GM18499 (cell line): ENCODE measurements at regions not wholly inside any gene's neighbourhood (a gene's known extent, or its start where the extent isn't known, plus 50 kb on each side); places are given as distances from the start of the nearest gene placed in this dataset.
"Not testable (repeated sequence)": the region's sequence is repeated elsewhere in the genome, so short reads cannot be mapped to it uniquely, and the experiment has no call there.

Experiments used
- ATAC-seq: cut with Tn5 transposase; IDR thresholded peaks from one replicate; pipeline ENCODE4 v1.9.1; 2021; ENCODE audit warnings: moderate number of reproducible peaks; ENCODE audit not compliant: insufficient read depth, unreplicated experiment

- no peak for ATAC-seq
These were observed 64.0 kb downstream of the GPRASP3 start for GRCh38 chrX:102784550-102784949.

DNA sequence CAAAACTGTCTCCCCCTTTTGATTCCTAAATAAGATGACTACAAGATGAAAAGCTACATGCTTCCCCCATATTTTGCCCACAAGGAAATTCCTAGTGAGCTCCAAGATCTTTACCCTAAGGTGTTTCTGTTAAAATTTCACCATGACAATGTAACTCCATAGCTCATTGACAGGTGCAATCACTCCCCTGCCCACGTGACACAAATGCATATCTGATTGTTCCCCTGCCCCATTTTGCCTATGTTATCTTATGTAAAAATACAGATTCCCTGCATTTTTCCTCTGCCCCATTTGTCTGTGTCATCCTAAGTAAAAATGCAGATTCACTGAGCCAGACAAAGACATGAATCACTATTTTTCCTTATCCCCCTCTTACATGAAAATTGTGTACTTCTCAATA is 66.7 kb downstream of the GPRASP3 start:
- no peak for ATAC-seq

DNA sequence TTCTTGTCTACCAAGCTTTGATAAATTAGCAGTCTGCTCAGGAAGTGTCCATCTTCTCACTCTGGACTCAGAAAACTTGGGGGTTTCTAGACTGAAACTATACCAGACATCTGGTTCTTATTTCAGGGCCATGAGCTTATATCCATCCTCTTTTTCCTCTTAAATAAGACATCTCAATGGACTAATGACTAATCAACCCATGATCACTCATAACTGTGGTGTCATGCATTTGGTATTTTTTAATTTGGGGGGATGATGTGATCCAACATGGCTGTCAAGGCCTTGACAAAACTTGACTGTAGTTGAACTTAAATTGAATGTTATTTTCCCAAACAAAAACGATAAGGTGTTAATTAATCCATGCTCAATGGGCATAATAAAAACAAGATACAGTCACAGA is 87.8 kb downstream of the GPRASP3 start:
- ATAC-seq, result no peak

GRCh38 chrX:102818269-102818668 is 97.7 kb downstream of the GPRASP3 start:
- ATAC-seq, result not testable (repeated sequence)

DNA sequence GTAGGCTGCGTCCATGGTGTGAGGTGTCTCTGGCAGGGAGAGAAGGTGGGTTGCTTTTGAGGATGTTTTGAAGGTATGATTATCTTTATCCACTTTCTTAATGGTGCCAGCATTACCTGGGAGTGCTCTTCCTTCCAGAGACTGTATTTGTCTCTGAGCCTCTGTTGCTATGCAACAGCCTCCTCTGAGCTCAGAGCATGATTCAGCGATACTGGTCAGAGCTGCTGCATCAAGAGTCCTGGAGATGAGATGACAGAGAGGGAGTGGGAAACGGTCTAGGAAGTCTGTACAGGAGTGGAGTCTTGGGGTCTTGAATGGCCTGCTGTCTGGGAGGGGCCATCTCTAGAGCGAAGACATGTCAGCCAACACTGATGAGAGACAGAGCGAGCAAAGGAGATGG is 104.4 kb upstream of the RAB40AL start:
- no peak for ATAC-seq

DNA sequence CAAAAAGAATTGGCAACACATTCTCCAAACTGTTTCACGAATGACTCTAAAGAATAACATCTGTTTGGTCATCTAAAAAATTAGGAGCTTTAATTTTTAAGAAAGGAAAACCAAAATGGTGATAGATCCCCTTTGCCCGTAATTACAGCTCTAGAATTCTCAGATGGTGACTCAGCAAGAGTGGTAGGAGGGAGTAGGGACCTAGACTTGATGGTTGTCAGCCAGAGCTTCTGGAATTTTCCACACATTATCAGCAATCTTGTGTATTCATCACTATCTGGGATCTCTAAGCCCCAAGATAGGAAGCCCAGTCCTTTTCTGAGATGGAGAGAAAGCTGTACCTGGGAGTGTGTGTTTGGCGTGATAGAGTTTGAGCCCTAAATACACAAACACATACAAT is 103.9 kb upstream of the RAB40AL start:
- ATAC-seq, result no peak

- no peak for ATAC-seq
These were observed 101.4 kb upstream of the RAB40AL start for GRCh38 chrX:102835504-102836146.

DNA sequence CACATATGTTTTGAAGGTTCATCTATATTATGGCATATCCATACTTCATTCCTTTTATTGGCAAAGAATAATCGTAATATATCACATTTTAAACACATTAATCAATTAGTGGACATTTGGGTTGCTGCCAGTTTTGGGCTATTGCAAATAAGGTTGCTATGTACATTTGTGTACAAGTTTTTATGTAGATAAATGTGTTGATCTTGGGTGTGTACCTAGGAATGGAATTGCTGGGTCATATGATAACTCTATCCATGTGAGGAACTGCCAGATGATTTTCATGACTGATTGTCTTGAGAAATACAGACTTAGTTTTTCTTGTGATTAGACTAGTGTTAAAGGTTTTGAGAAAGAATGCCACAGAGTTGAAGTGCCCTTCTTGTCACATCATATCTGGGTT is 99.2 kb upstream of the RAB40AL start:
- no peak for ATAC-seq

DNA sequence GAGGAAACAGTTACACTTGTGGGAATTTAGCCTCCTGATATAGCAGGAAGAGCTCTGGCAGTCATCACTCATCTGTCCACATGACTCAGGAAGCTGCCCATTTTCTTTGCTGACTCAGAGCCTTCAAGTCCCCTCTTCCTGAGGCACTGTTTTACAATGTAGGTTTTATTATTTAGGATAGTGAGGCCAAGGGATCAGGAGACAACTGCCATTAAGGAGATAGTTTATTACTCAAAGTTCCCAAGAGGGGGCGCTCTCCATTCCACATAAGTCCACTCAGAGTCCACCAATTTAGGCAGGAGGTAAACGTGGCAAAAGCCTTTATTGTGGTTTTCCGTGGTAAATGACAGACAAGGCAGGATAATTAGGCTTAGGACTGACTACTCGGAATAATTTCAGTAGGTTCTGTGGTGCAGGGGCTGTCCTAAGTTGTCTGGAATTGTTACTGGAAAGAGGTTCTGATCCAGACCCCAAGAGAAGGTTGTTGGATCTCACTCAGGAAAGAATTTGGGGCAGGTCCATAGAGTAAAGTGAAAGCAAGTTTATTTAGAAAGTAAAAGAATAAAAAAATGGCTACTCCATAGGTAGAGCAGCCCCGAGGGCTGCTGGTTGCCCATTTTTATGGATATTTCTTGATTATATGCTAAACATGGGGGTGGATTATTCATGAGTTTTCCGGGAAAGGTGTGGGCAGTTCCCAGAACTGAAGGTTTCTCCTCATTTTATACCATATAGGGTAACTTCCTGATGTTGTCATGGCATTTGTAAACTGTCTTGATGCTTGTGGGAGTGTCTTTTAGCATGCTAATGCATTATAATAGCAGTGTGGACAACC is 96.0 kb upstream of the RAB40AL start:
- ATAC-seq, result no peak

- no peak for ATAC-seq
These were observed 95.4 kb upstream of the RAB40AL start for GRCh38 chrX:102841706-102842003.

- ATAC-seq, result no peak
These were observed 92.1 kb upstream of the RAB40AL start for GRCh38 chrX:102845020-102845419.

DNA sequence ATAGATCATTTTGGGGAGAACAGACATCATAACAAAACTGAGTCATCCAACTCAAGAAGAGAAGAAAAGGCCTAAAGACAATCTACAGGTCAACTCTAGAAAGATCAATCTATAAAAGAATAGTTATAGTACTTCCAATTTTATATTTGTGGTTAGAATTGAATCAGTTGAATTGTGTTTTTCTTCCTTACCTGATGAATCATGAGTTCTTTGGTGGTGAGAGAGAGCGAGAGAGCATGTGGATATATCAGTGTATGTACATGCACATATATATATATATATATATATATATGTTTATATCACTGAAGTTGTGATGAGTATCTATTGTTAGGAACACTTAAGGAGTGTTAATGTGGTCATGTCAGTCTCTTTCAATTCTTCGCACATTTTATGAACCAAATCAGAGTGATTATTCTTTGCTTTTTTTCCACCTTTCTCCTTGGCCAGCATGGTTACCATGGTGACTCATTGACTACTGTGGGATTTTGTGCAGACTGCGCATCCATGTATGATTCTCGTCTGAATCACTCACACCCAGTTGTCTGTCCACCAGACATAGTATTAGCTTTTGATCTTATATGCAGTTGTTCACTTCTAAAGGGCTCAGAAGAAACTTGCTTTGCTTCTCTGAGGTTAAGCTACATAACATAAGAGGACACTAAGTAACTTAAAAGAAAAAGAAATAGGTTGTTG is 90.4 kb upstream of the RAB40AL start:
- no peak for ATAC-seq

GRCh38 chrX:102847362-102847761 is 89.7 kb upstream of the RAB40AL start:
- ATAC-seq, result no peak

GRCh38 chrX:102849396-102849795 is 87.7 kb upstream of the RAB40AL start:
- no peak for ATAC-seq

DNA sequence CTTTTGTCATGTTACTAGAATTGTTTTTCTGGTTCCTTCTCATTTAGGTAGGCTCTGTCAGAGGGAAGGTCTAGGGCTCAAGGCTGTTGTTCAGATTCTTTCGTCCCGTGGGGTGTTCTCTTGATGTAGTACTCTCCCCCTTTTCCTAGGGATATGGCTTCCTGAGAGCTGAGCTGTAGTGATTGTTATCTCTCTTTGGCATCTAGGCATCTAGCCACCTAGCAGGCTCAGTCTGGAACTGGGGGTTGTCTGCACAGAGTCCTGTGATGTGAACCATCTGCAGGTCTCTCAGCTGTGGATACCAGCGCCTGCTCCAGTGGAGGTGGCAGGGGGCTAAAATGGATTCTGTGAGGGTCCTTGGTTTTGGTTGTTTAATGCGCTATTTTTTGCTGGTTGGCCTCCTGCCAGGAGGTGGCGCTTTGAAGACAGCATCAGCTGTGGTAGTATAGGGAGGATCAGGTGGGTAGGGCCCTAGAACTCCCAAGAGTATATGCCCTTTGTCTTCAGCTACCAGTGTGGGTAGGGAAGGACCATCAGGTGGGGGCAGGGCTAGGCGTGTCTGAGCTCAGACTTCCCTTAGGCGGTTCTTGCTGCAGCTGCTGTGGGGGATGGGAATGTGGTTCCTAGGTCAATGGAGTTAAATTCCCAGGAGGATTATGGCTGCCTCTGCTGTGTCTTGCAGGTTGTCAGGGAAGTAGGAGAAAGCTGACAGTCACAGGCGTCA is 78.1 kb upstream of the RAB40AL start:
- ATAC-seq, result not testable (repeated sequence)

DNA sequence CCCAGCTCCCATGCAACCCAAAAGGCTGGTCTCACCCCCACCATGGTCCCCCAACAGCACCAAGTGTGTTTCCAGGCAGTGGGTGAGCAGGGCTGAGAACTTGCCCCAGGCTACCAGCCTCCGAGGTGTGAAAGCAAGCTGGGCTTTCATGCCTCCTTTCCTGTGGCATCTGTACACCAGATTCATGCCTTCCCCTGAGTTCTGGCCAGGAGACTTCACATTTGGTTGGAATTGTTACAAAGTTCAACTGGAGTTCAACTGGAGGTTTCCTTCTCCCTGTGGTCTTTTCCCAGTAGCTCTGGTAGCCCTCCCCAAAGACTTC is 77.6 kb upstream of the RAB40AL start:
- no peak for ATAC-seq

DNA sequence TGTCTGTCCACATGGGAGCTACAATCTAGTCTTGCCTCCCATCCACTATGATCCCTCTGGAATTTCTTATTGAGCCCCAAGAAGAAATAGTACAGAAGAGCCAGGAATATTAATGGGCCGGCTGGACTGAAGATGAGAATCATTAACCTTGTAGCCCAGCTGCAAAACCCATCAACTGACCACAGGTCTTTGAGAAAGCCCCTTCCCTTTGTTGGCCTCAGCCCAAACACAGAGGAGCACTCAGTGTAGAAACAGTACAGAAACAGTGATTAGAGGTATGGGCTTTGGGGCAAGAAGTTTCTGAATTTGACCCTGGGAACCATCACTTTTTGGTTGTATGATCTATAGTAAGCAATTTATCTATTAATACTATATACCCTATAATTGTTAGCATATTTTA is 76.8 kb upstream of the RAB40AL start:
- no peak for ATAC-seq

GRCh38 chrX:102863735-102864134 is 73.3 kb upstream of the RAB40AL start:
- peak; percentile 80 for ATAC-seq

GRCh38 chrX:102866981-102867656 is 70.0 kb upstream of the RAB40AL start:
- no peak for ATAC-seq

- no peak for ATAC-seq
These were observed 53.6 kb upstream of the RAB40AL start for GRCh38 chrX:102883491-102883890.
